GM23338 (cell line): ENCODE measurements at regions not wholly inside any gene's neighbourhood (a gene's known extent, or its start where the extent isn't known, plus 50 kb on each side); places are given as distances from the start of the nearest gene placed in this dataset.

Source experiments
- CTCF ChIP-seq, 2 experiments: fragments of 200-600 bp in 1 of 2; sonication (generic) in 1 of 2; conservative IDR thresholded peaks; 2 replicates each; pipeline versions ENCODE4 v1.5.1 to v1.6.1; 2016 to 2017; ENCODE audit warnings: antibody characterized with exemption in 2 of 2, low read depth in 2 of 2, mild to moderate bottlenecking in 2 of 2, moderate library complexity in 1 of 2
- EZH2 ChIP-seq: fragments of 200-600 bp; sonication (generic); IDR thresholded peaks from one replicate; pipeline ENCODE4 v1.8.0; 2017; ENCODE audit warnings: antibody characterized with exemption, mild to moderate bottlenecking, low read depth; ENCODE audit not compliant: unreplicated experiment

GRCh38 chr4:138647433-138647832, 368.1 kb upstream of the NOCT start:
- no peak for TF ChIP-seq EZH2
- no peak for TF ChIP-seq CTCF (conservative IDR thresholded peaks at IDR 0.05; ENCODE audit: low read depth in 2 of 2)
